Inferior parietal cortex (tissue), 1 donor: ENCODE measurements at regions not wholly inside any gene's neighbourhood (a gene's known extent, or its start where the extent isn't known, plus 50 kb on each side); places are given as distances from the start of the nearest gene placed in this dataset.

Experiments used
- DNase-seq: peaks from one replicate; pipeline ENCODE4 v3.0.0-alpha.2; 2016; ENCODE audit errors: extremely low spot score

- DNase-seq, result no peak
Measured at GRCh38 chr2:145601361-145601925, 1081.5 kb upstream of the ZEB2 start.

GRCh38 chr2:145600811-145601210 is 1080.9 kb upstream of the ZEB2 start:
- DNase-seq, result no peak

- DNase-seq, result no peak
Measured at GRCh38 chr2:145599756-145600155, 1079.8 kb upstream of the ZEB2 start.

GRCh38 chr2:145598434-145598833 is 1078.5 kb upstream of the ZEB2 start:
- no peak for DNase-seq

GRCh38 chr2:145597809-145598208 is 1077.9 kb upstream of the ZEB2 start:
- no peak for DNase-seq

- DNase-seq, result no peak
Measured at GRCh38 chr2:145597006-145597405, 1077.1 kb upstream of the ZEB2 start.

- no peak for DNase-seq
Measured at GRCh38 chr2:145596416-145596815, 1076.5 kb upstream of the ZEB2 start.

- DNase-seq, result no peak
Measured at GRCh38 chr2:145595296-145595695, 1075.4 kb upstream of the ZEB2 start.

- no peak for DNase-seq
Measured at GRCh38 chr2:145593991-145594614, 1074.2 kb upstream of the ZEB2 start.

GRCh38 chr2:145593280-145593679 is 1073.4 kb upstream of the ZEB2 start:
- DNase-seq, result no peak

GRCh38 chr2:145592361-145592760 is 1072.4 kb upstream of the ZEB2 start:
- DNase-seq, result no peak

- no peak for DNase-seq
Measured at GRCh38 chr2:145591109-145591809, 1071.3 kb upstream of the ZEB2 start.

- DNase-seq, result no peak
Measured at GRCh38 chr2:145587922-145588321, 1068.0 kb upstream of the ZEB2 start.

- DNase-seq, result no peak
Measured at GRCh38 chr2:145584353-145584752, 1064.4 kb upstream of the ZEB2 start.

GRCh38 chr2:145573608-145574007 is 1053.7 kb upstream of the ZEB2 start:
- DNase-seq, result no peak

GRCh38 chr2:145572238-145572637 is 1052.3 kb upstream of the ZEB2 start:
- no peak for DNase-seq

GRCh38 chr2:145569108-145569507 is 1049.2 kb upstream of the ZEB2 start:
- no peak for DNase-seq

- DNase-seq, result no peak
Measured at GRCh38 chr2:145563741-145564615, 1044.1 kb upstream of the ZEB2 start.

- no peak for DNase-seq
Measured at GRCh38 chr2:145561152-145561551, 1041.2 kb upstream of the ZEB2 start.

GRCh38 chr2:145558617-145559350 is 1038.9 kb upstream of the ZEB2 start:
- DNase-seq, result no peak

GRCh38 chr2:145555360-145555759 is 1035.4 kb upstream of the ZEB2 start:
- DNase-seq, result no peak

GRCh38 chr2:145551686-145552085 is 1031.8 kb upstream of the ZEB2 start:
- no peak for DNase-seq
